ENCODE measurements at regions not wholly inside any gene's neighbourhood (a gene's known extent, or its start where the extent isn't known, plus 50 kb on each side); places are given as distances from the start of the nearest gene placed in this dataset.

DNA sequence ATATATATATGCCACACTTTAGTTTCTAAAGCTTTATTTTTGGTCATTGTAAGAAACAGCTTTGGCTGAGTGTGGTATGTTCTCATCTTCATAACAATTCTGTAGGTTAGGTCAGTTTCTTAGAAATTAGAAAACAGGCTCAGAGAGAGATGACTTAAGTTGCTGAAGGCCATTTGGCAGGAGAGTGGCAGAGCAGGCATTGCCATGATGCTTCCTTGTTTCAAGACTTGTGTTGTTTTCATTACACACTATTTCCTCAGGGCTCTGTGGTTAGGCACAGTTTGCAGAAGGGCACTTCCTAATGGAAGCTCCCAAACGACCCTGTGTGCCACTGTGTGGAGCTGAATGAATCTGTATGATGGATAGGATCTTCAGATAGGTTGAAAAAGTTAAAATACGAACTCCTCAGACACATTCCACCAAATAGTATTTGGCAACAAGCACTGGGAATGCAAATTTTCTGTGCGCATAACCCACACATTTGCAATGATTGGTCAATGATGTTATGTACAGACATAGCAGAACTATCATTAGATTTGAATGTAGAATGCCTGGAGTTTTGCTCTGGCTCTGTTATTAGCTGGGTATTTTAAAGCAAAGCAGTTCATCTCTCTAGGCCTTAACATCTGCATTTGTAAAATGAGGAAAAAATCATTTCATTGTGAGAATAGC lies 274.3 kb upstream of the HS3ST1 start:
- Histone ChIP-seq H3K36me3 (no peaks in the 10 kb centered on the region), H3K4me1 (no peaks in the 10 kb centered on the region), H3K4me3 (no peak overlapping the region), H3K27me3 (no peaks in the 10 kb centered on the region), H3K9me3 (no peaks in the 10 kb centered on the region), H3K27ac (no peak overlapping the region)
- TF ChIP-seq, protein P1, sequence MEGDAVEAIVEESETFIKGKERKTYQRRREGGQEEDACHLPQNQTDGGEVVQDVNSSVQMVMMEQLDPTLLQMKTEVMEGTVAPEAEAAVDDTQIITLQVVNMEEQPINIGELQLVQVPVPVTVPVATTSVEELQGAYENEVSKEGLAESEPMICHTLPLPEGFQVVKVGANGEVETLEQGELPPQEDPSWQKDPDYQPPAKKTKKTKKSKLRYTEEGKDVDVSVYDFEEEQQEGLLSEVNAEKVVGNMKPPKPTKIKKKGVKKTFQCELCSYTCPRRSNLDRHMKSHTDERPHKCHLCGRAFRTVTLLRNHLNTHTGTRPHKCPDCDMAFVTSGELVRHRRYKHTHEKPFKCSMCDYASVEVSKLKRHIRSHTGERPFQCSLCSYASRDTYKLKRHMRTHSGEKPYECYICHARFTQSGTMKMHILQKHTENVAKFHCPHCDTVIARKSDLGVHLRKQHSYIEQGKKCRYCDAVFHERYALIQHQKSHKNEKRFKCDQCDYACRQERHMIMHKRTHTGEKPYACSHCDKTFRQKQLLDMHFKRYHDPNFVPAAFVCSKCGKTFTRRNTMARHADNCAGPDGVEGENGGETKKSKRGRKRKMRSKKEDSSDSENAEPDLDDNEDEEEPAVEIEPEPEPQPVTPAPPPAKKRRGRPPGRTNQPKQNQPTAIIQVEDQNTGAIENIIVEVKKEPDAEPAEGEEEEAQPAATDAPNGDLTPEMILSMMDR (IDR thresholded peaks at IDR 0.05) = no peak
- no peak for TF ChIP-seq POLR2A (IDR thresholded peaks at IDR 0.05)
- intact Hi-C loops (cut with DNase I; ENCODE audit: low total_unique reads) = no loop called here
- DNase-seq = no peak

DNA sequence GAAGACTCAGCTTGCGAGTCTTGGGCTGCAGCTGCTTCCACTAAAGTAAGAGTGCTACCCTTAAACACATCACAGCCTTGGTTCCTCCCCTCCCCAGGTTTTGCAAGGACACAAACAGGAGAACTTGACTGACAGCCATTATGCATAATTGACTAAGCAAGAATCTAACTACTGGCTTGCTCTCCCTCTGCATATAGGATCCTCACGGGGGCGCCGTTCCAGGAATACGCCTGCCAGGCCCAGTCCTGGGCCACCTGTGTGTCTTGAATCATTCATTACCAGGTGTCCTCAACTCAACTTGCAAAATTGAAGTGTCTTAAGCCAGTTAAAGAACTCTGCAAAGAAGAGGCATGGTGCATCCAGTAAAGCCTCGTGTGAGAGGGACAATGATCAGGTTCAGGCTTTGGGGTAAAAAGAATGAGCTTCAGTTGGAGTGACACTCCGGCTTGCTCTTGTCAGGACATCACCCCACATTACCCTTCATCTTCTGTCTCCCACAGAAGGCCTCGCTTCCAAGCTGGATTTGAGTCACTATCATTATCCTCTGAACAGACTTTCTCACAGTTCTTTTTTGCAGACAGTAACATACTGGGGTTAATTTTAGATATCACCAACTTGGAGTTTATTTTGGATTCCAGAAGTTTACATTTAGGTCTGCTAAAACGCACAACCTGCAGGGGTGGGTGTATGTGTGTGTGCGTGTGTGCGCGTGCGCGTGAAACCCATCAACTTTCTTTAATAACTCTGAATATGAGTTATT lies 273.5 kb upstream of the HS3ST1 start:
- DNase-seq = no peak
- Histone ChIP-seq H3K27ac (no peak overlapping the region), H3K36me3 (no peaks in the 10 kb centered on the region), H3K4me1 (no peaks in the 10 kb centered on the region), H3K9me3 (no peaks in the 10 kb centered on the region), H3K4me3 (no peak overlapping the region), H3K27me3 (no peaks in the 10 kb centered on the region)
- intact Hi-C loops (cut with DNase I; ENCODE audit: low total_unique reads) = no loop called here
- TF ChIP-seq POLR2A (IDR thresholded peaks at IDR 0.05) = no peak
- TF ChIP-seq, protein P1 (IDR thresholded peaks at IDR 0.05) = no peak

DNA sequence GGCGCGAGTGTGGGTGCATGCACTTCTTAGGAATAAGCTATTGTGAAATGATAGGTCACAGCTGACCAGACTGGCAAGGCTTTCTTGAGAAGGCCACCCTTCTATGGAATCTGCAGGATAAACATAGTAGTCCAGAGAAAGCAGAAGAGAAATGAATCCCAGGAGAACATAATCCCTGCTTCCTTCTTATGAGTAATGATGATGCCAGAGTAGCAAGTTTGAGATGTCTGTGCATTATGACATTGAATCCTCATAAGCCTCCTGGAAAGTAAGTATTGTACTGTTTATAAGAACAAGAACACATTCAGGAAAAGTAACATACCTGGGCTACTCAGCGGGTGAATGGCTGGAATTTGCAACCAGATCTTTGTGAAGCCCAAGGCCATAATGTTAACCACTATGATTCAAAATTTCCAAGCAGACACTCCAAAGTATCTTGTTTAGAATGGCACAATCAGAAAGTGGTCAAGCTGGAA lies 272.1 kb upstream of the HS3ST1 start:
- no peak overlapping the region for H3K27ac ChIP-seq
- no peaks in the 10 kb centered on the region for H3K9me3 ChIP-seq
- intact Hi-C loops (cut with DNase I; ENCODE audit: low total_unique reads) = no loop called here
- H3K4me1 ChIP-seq = no peaks in the 10 kb centered on the region
- no peaks in the 10 kb centered on the region for H3K36me3 ChIP-seq
- no peak for TF ChIP-seq POLR2A (IDR thresholded peaks at IDR 0.05)
- TF ChIP-seq, protein P1 (IDR thresholded peaks at IDR 0.05) = no peak
- no peaks in the 10 kb centered on the region for H3K27me3 ChIP-seq
- DNase-seq = no peak
- H3K4me3 ChIP-seq = no peak overlapping the region

DNA sequence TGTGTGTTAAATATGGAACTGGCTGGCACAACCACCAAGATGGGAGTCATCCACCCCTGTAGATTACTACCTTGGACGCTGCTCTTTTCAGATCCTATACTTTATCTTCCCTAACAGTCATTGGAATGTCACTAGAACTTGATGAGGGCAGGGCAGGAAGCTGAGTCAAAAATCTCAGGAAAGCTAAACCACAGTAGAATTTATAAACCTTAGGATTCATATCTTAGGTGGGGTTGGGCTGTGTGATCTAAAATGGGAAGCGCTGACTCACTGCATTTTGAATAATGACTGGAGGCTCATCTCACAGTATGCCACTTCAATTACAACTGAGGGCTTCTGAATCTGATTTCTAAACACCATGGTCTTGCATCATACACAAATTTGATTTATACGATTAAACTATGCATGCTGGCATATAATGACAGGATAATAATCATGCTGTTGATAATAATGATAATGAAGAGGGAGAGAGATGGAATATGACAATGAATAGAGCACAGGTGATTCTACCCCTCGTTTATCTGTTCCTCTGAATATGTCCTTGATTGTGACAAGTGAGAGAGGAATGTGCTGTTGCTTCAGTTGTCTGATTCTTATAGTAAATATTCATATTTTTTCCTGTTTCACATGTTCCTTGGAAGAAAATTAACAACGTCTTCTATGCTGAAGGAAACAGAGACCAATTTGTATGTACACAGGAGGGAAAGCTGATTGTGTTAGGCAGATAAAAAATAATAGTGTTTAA lies 270.3 kb upstream of the HS3ST1 start:
- Histone ChIP-seq H3K36me3 (no peaks in the 10 kb centered on the region), H3K4me3 (no peak overlapping the region), H3K27ac (no peak overlapping the region), H3K27me3 (no peaks in the 10 kb centered on the region), H3K4me1 (no peaks in the 10 kb centered on the region), H3K9me3 (no peaks in the 10 kb centered on the region)
- intact Hi-C loops (cut with DNase I; ENCODE audit: low total_unique reads) = no loop called here
- no peak for DNase-seq
- no peak for TF ChIP-seq POLR2A (IDR thresholded peaks at IDR 0.05)
- TF ChIP-seq, protein P1 (IDR thresholded peaks at IDR 0.05) = no peak

DNA sequence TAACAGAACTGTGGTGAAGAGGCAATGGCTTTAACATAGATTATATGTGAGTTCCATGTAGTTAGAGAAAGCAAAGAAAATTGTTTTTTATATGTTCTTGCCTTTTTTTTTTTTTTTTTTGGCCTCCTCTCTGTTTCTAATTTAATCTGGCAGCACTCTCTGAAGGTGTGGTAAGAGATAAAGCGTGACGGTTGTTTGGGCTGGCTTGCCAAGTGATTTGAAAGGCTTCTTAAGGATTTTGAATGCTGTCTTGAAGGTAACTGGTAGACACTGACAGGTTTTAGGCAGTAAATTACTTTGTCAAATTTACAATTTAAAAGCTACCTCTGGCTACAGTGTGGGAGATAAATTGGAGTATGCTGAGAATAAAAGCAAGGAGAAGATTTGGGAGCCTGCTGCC lies 269.3 kb upstream of the HS3ST1 start:
- Histone ChIP-seq H3K4me3 (no peak overlapping the region), H3K36me3 (no peaks in the 10 kb centered on the region), H3K9me3 (peaks cover 0 to 5% of the 10 kb centered on the region in 2 donors), H3K27me3 (no peaks in the 10 kb centered on the region), H3K4me1 (no peaks in the 10 kb centered on the region), H3K27ac (no peak overlapping the region)
- intact Hi-C loops (cut with DNase I; ENCODE audit: low total_unique reads) = no loop called here
- no peak for DNase-seq
- TF ChIP-seq, protein P1 (IDR thresholded peaks at IDR 0.05) = no peak
- no peak for TF ChIP-seq POLR2A (IDR thresholded peaks at IDR 0.05)
